GM12878 (cell line): ENCODE measurements at regions not wholly inside any gene's neighbourhood (a gene's known extent, or its start where the extent isn't known, plus 50 kb on each side); places are given as distances from the start of the nearest gene placed in this dataset.

ENCODE experiments used
- EP300 ChIP-seq, 2 experiments: fragments of 150-350 bp in 1 of 2; IDR thresholded peaks; 2 replicates each; pipeline ENCODE4 v1.6.1; 2011 to 2012; ENCODE audit warnings: low read depth in 2 of 2, low read length in 2 of 2, borderline replicate concordance in 1 of 2, improper control_type of control experiment in 1 of 2, inconsistent platforms in 1 of 2; ENCODE audit not compliant: control insufficient read depth in 1 of 2
- EZH2 ChIP-seq: IDR thresholded peaks from 2 replicates; pipeline ENCODE4 v1.6.1; 2012; ENCODE audit warnings: low read depth, mild to moderate bottlenecking, control low read depth, inconsistent platforms, low read length, borderline replicate concordance; ENCODE audit not compliant: control insufficient read depth
- FOXK2 ChIP-seq: fragments of 450-650 bp; IDR thresholded peaks from 2 replicates; pipeline ENCODE4 v1.6.1; 2017; ENCODE audit warnings: mild to moderate bottlenecking, moderate library complexity
- POLR2AphosphoS5 ChIP-seq: IDR thresholded peaks from 2 replicates; pipeline ENCODE4 v1.6.1; 2011; ENCODE audit warnings: mild to moderate bottlenecking, low read length, inconsistent platforms
- RAD21 ChIP-seq: IDR thresholded peaks from 2 replicates; pipeline ENCODE4 v1.6.1; 2011; ENCODE audit warnings: mild to moderate bottlenecking, low read depth, low read length, moderate library complexity; ENCODE audit not compliant: insufficient read depth
- TAF1 ChIP-seq: IDR thresholded peaks from 2 replicates; pipeline ENCODE4 v1.6.1; 2011; ENCODE audit warnings: mild to moderate bottlenecking, low read depth, low read length, borderline replicate concordance
- YY1 ChIP-seq: IDR thresholded peaks from 2 replicates; pipeline ENCODE4 v1.6.1; 2011; ENCODE audit warnings: low read depth, mild to moderate bottlenecking, low read length
- ZNF274 ChIP-seq: IDR thresholded peaks from one replicate; pipeline ENCODE4 v1.8.0; 2011; ENCODE audit not compliant: insufficient read length, insufficient read depth
- TF ChIP-seq, protein P1 (sequence below): fragments of 450-650 bp; IDR thresholded peaks from 2 replicates; pipeline ENCODE4 v1.6.1; 2016; ENCODE audit warnings: mild to moderate bottlenecking
- TF ChIP-seq, protein P2 (sequence below), 3 experiments: IDR thresholded peaks in 2 of 3; conservative IDR thresholded peaks in 1 of 3; 2 replicates each; pipeline ENCODE4 v1.5.1; 2011; ENCODE audit warnings: low read depth in 3 of 3, low read length in 3 of 3, mild to moderate bottlenecking in 3 of 3, control low read depth in 2 of 3, moderate library complexity in 2 of 3, inconsistent platforms in 1 of 3, mixed read lengths in 1 of 3; ENCODE audit not compliant: control insufficient read depth in 2 of 3, insufficient read depth in 1 of 3; ENCODE audit errors: extremely low read depth in 1 of 3

DNA sequence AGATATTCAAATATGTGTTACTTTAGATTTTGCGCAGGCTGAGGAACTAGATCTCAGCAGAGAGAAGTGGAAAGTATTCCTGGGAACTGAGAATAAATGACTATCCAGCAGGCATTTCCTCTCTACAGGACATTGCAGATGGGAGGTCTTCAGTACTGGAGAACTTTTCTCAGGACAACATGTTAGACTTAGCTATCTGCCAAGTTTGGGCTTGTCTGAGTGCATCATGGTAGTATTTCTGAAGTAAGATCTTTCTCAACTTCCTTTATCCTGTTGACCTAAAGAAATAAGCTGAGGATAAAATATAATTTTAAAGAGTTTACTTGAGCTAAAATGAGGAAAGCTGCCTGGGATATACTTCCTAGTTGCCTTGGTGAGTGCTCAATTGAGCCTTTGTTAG is 167.9 kb upstream of the BCHE start:
- no peak for TF ChIP-seq YY1
- no peak for TF ChIP-seq TAF1
- TF ChIP-seq, protein P1, sequence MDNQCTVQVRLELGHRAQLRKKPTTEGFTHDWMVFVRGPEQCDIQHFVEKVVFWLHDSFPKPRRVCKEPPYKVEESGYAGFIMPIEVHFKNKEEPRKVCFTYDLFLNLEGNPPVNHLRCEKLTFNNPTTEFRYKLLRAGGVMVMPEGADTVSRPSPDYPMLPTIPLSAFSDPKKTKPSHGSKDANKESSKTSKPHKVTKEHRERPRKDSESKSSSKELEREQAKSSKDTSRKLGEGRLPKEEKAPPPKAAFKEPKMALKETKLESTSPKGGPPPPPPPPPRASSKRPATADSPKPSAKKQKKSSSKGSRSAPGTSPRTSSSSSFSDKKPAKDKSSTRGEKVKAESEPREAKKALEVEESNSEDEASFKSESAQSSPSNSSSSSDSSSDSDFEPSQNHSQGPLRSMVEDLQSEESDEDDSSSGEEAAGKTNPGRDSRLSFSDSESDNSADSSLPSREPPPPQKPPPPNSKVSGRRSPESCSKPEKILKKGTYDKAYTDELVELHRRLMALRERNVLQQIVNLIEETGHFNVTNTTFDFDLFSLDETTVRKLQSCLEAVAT: no peak
- TF ChIP-seq RAD21: no peak
- TF ChIP-seq POLR2AphosphoS5: no peak
- TF ChIP-seq EP300 (IDR thresholded peaks at IDR 0.05; ENCODE audit: borderline replicate concordance in 1 of 2, control insufficient read depth in 1 of 2, low read depth in 2 of 2, low read length in 2 of 2): no peak
- TF ChIP-seq, protein P2, sequence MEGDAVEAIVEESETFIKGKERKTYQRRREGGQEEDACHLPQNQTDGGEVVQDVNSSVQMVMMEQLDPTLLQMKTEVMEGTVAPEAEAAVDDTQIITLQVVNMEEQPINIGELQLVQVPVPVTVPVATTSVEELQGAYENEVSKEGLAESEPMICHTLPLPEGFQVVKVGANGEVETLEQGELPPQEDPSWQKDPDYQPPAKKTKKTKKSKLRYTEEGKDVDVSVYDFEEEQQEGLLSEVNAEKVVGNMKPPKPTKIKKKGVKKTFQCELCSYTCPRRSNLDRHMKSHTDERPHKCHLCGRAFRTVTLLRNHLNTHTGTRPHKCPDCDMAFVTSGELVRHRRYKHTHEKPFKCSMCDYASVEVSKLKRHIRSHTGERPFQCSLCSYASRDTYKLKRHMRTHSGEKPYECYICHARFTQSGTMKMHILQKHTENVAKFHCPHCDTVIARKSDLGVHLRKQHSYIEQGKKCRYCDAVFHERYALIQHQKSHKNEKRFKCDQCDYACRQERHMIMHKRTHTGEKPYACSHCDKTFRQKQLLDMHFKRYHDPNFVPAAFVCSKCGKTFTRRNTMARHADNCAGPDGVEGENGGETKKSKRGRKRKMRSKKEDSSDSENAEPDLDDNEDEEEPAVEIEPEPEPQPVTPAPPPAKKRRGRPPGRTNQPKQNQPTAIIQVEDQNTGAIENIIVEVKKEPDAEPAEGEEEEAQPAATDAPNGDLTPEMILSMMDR (IDR thresholded peaks at IDR 0.05 in 2 of 3, conservative IDR thresholded peaks at IDR 0.05 in 1 of 3; ENCODE audit: control insufficient read depth in 2 of 3, extremely low read depth in 1 of 3, insufficient read depth in 1 of 3, low read depth in 3 of 3, low read length in 3 of 3): no peak
- TF ChIP-seq EZH2: no peak
- no peak for TF ChIP-seq ZNF274
- TF ChIP-seq FOXK2: no peak
